ENCODE measurements at regions not wholly inside any gene's neighbourhood (a gene's known extent, or its start where the extent isn't known, plus 50 kb on each side); places are given as distances from the start of the nearest gene placed in this dataset.

- Histone ChIP-seq H4K20me1 (ENCODE audit: control insufficient read depth, extremely low read depth, insufficient read depth, low read length) (no peaks in the 10 kb centered on the region), H3K4me1 (ENCODE audit: control insufficient read depth, extremely low read depth, insufficient read depth, low read length) (no peaks in the 10 kb centered on the region), H3K79me2 (ENCODE audit: control insufficient read depth, insufficient read depth, low read length) (no peaks in the 10 kb centered on the region), H3K9me3 (ENCODE audit: control insufficient read depth, low read depth, low read length) (no peaks in the 10 kb centered on the region), H3K4me2 (ENCODE audit: control insufficient read depth, extremely low read depth, insufficient read depth, low read depth, low read length) (no peak overlapping the region), H3K4me3 (ENCODE audit: control insufficient read depth in 2 of 3, extremely low read depth in 1 of 3, insufficient read depth in 2 of 3, low read depth in 1 of 3, low read length in 3 of 3) (no peak overlapping the region), H2AFZ (ENCODE audit: control insufficient read depth, low read length) (no peak overlapping the region), H3K27me3 (ENCODE audit: control insufficient read depth, extremely low read depth, insufficient read depth, low read length) (no peaks in the 10 kb centered on the region), H3K9ac (ENCODE audit: control insufficient read depth, extremely low read depth, insufficient read depth, low read length) (no peak overlapping the region), H3K27ac (ENCODE audit: control insufficient read depth, insufficient read depth, low read length) (no peak overlapping the region), H3K9me1 (ENCODE audit: control insufficient read depth, extremely low read depth, insufficient read depth, low read length) (no peaks in the 10 kb centered on the region), H3K36me3 (ENCODE audit: control insufficient read depth in 2 of 2, extremely low read depth in 1 of 2, insufficient read depth in 2 of 2, low read length in 2 of 2) (no peaks in the 10 kb centered on the region)
- dilution Hi-C loops (cut with MboI; ENCODE audit: extremely low pct_ligation_motif_present, low sequenced_read_pairs), result no loop called here
- DNase-seq (ENCODE audit: low read depth, low spot score), result no peak
- no peak for FAIRE-seq
- TF ChIP-seq EZH2 (IDR thresholded peaks at IDR 0.05; ENCODE audit: low read length) (no peak), CTCF (optimal IDR thresholded peaks at IDR 0.05 in 1 of 3, IDR thresholded peaks at IDR 0.05 in 1 of 3, conservative IDR thresholded peaks at IDR 0.05 in 1 of 3; ENCODE audit: extremely low read depth in 1 of 3, insufficient read depth in 2 of 3, low read length in 3 of 3) (no peak)
These were observed 349.3 kb upstream of the SEMA3D start for GRCh38 chr7:85535974-85536729.

GRCh38 chr7:85529831-85530230, 343.0 kb upstream of the SEMA3D start:
- Histone ChIP-seq H3K79me2 (ENCODE audit: control insufficient read depth, insufficient read depth, low read length) (no peaks in the 10 kb centered on the region), H3K36me3 (ENCODE audit: control insufficient read depth in 2 of 2, extremely low read depth in 1 of 2, insufficient read depth in 2 of 2, low read length in 2 of 2) (no peaks in the 10 kb centered on the region), H3K27ac (ENCODE audit: control insufficient read depth, insufficient read depth, low read length) (no peak overlapping the region), H2AFZ (ENCODE audit: control insufficient read depth, low read length) (no peak overlapping the region), H3K4me3 (ENCODE audit: control insufficient read depth in 2 of 3, extremely low read depth in 1 of 3, insufficient read depth in 2 of 3, low read depth in 1 of 3, low read length in 3 of 3) (no peak overlapping the region), H3K4me2 (ENCODE audit: control insufficient read depth, extremely low read depth, insufficient read depth, low read depth, low read length) (no peak overlapping the region), H3K9ac (ENCODE audit: control insufficient read depth, extremely low read depth, insufficient read depth, low read length) (no peak overlapping the region), H3K27me3 (ENCODE audit: control insufficient read depth, extremely low read depth, insufficient read depth, low read length) (no peaks in the 10 kb centered on the region), H3K9me1 (ENCODE audit: control insufficient read depth, extremely low read depth, insufficient read depth, low read length) (no peaks in the 10 kb centered on the region), H3K4me1 (ENCODE audit: control insufficient read depth, extremely low read depth, insufficient read depth, low read length) (no peaks in the 10 kb centered on the region), H3K9me3 (ENCODE audit: control insufficient read depth, low read depth, low read length) (no peaks in the 10 kb centered on the region), H4K20me1 (ENCODE audit: control insufficient read depth, extremely low read depth, insufficient read depth, low read length) (no peaks in the 10 kb centered on the region)
- FAIRE-seq, result no peak
- TF ChIP-seq EZH2 (IDR thresholded peaks at IDR 0.05; ENCODE audit: low read length), result no peak
- no peak for TF ChIP-seq CTCF (optimal IDR thresholded peaks at IDR 0.05 in 1 of 3, IDR thresholded peaks at IDR 0.05 in 1 of 3, conservative IDR thresholded peaks at IDR 0.05 in 1 of 3; ENCODE audit: extremely low read depth in 1 of 3, insufficient read depth in 2 of 3, low read length in 3 of 3)
- no peak for DNase-seq (ENCODE audit: low read depth, low spot score)
- dilution Hi-C loops (cut with MboI; ENCODE audit: extremely low pct_ligation_motif_present, low sequenced_read_pairs), result no loop called here

Data from keratinocyte (primary cell).